Neural progenitor cell (in vitro differentiated cells): ENCODE measurements at regions not wholly inside any gene's neighbourhood (a gene's known extent, or its start where the extent isn't known, plus 50 kb on each side); places are given as distances from the start of the nearest gene placed in this dataset.

Experiments
- CTCF ChIP-seq: fragments of 200-600 bp; sonication (generic); IDR thresholded peaks from 2 replicates; pipeline ENCODE4 v1.5.1; 2017; ENCODE audit warnings: antibody characterized with exemption, mild to moderate bottlenecking
- EZH2 ChIP-seq: fragments of 200-600 bp; sonication (generic); IDR thresholded peaks from 2 replicates; pipeline ENCODE4 v1.6.1; 2017; ENCODE audit warnings: antibody characterized with exemption, mild to moderate bottlenecking, moderate library complexity

GRCh38 chr13:62210951-62211350, 795.3 kb upstream of the PCDH20 start:
- TF ChIP-seq EZH2 (no peak), CTCF (no peak)
